Embryonic facial prominence (tissue), 1 donor: ENCODE measurements at regions not wholly inside any gene's neighbourhood (a gene's known extent, or its start where the extent isn't known, plus 50 kb on each side); places are given as distances from the start of the nearest gene placed in this dataset.
"Not testable (repeated sequence)": the region's sequence is repeated elsewhere in the genome, so short reads cannot be mapped to it uniquely, and the experiment has no call there.

Experiments
- DNase-seq: peaks from one replicate; pipeline ENCODE4 v3.0.0-alpha.2; 2016; ENCODE audit errors: extremely low spot score

DNA sequence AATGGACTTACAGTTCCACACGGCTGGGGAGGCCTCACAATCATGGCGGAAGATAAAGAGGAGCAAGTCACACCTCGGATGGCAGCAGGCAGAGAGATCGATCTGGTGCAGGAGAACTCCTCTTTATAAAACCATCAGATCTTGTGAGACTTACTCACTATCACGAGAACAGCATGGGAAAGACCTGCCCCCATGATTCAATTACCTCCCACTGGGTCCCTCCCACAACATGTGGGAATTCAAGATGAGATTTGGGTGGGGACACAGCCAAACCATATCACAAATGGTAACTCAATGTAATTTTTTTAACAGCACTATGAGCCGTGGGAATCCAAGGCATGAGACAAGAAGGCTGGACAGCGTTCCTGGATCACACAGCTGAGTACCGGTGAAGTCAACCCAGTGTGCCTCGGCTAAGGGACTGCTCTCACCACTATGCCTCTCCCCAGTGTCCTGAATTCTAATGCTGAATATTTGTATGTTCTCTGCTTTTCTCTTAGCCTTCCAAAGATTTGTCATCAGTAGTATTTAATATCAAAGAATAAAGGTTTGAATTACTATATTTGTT lies 84.3 kb downstream of the IRS2 start:
- DNase-seq = not testable (repeated sequence)

DNA sequence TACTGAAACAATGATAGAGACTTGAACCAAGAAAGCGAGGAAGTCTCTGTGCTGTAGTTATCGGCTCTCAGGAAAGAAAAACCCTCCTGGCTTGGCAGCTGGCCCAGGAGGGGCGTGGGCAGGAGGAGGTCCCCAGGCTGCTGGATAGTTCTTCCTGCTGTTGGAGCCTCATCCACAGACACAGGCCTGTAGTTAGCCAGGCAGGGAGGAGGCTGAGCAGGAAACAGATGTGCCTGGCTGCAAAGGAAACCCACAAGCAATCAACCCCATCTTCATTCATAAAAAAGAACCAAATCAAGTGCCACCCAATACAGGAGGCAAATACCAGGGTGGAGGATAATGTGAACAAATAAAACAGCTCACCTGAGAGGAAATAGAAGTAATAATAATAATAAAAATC lies 86.2 kb downstream of the IRS2 start:
- peak; percentile 59 for DNase-seq

DNA sequence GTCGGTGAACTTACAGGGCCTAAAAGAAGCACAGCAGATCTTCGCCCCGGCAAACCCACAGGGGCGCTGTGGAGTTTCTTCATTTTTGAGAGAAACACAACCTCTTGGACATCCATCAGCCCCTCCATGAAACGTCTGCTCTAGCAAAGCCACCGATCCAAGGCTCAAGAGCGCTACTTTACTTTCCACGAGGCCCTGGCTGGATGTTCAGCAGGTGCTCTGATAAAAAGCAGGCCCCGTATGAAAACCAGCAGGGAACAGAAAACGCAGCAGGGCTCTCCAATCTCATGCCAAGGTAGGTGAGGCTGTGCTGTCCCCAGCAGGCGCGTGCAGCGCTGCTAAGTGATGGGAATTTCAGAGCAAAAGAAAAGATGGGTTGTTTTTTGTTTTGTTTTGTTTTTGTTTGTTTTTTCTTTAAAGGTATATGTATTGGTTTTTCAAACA lies 86.7 kb downstream of the IRS2 start:
- DNase-seq = no peak

DNA sequence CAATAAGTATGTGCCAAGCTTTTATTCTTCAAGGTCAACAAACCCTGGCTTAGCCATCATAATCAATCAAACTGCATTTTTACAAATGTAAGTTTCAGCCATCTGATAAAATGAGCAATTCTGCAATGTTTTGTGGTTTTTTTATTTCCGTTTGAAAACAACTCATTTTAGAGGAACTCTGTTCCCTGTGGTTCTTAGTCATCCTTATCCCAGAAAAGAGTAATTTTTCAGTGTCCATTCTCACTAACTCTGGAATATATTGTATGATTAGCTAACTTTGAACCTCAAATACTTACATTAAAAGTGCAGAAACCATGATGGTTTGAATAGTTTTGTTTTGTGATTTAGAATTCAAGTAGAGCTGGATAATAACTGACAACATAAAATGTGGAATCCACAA lies 87.6 kb downstream of the IRS2 start:
- DNase-seq = no peak

DNA sequence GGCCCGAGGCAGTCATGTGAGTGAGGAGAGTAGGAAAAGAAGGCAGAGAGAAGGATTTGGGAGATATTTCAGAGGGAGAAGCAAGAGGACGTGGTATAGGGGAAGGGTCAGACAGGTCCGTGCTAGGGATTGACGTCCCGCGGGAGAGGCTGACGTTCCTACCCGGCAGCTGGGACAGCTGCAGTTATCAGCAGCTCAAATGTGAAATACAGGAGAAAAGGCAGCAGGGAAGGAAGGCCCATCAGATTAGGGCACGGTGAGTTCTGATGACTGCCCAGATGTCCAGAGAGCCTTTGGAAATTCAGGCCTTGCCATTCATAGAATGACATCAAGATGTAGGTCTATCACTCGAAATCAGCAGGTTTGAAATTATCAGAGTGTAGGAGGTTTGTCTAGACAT lies 88.4 kb downstream of the IRS2 start:
- DNase-seq = no peak

DNA sequence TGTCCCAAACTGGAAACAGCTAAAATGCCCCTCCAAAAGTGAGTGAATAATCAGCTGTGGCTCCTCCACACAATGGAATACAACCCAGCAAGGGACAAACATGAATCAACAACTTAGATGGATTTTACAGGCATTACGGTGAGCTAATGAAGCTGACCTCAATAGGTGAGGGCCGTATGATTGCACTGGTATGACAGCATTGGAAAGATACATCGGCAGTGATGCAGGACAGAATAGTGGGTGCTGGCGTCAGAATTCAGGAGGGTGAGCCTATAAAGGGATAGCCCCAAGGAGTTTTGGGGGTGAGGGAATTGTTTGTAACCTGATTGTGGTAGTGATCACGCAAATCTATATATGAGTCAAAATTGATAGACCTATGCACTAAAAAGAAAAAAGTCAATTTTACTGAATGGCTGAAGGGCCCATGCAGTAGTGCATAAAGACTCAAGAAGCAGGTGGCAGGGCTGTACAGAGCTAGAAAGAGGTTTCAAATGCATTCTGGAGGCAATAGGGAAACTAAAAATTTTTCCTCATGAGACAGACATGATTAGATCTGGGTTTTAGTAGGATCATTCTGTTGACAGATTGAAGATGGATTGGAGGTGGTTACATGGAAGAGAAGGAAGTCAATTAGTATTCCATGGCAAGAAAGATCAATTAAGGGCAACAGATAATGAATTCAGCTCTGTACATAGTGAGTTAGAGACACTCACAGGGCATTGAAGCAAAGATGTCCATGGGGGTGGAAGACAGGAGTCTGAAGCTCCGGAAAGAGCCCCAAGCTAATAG lies 90.8 kb downstream of the IRS2 start:
- DNase-seq = no peak

DNA sequence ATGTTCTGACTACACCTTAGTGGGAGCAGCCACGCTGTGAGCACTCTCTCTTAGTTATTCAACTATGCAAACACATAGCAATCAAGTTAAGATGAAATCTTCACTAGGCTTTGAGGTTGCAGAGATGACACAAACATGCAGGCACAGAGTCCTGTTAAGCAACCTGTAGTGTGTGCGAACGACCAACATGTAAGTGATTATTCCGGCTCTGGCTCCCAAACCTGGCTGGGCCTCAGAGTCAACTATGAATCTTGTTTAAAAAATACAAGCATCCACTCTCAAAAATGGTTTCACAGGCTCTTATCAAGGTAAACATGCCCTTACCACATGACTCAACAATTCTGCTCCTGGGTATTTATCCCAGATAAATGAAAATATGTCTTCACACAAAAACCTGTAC lies 91.4 kb downstream of the IRS2 start:
- no peak for DNase-seq

DNA sequence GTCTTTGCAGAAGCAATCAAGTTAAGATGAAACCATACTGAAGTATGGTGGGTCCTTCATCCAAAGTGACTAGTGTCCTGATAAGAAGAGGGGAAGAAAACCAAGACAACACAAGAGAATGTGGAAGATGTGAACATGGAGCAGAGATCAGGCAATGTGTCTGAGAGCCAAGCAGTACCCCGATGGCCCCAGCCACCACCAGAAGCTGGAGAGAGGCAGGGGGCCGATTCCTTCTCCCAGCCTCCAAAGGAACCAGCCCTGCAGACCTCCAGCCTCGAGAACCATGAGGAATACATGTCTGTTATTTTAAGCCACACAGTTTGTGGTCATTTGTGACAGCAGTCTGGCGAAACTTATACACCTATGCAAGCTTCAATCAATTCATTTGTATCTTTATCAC lies 93.2 kb downstream of the IRS2 start:
- DNase-seq = no peak

- DNase-seq = no peak
Observed at GRCh38 chr13:109691689-109692088, 94.7 kb downstream of the IRS2 start.

DNA sequence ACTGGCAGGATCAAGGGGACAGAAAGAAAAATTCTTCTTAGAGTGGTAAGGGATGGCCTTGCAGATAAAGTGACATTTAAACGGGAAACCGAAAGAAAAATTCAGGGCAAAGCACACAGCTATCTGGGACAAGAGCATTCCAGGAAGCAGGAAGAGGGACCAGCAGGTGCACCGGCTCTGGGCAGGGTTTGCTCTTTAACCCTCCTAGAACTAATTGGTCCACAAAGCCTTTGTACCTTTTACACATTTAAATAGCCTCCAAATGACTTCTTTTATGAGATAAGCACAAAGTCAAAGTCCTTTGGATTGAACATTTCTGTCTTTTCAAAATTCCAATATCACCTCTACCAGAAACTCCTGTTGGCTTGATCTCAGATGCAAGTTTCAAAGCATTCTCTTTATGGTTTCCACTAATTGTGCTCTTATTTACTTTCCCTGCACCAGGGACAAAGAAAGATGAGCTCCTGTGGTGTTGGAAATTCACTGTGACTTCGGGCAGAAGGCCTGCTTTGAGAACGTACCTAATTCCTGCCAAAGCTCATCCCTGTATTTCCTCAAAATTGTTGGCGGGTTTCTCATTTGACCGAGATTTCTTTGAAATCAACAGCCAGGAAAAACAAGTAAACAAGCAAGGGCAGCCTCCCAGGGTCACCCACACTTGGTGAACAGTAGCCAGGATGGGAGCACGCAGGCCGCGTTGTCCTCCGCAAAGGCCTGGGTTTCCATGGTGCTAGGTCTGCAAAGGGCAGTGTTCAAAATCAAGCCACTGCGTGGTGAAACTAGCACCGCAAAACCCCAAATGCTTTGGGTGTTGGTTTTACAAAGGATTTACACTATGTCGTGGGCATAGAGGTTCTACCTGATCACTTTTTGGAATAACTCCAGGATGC lies 98.6 kb downstream of the IRS2 start:
- DNase-seq = no peak

GRCh38 chr13:109685203-109685602 lies 101.2 kb downstream of the IRS2 start:
- no peak for DNase-seq

DNA sequence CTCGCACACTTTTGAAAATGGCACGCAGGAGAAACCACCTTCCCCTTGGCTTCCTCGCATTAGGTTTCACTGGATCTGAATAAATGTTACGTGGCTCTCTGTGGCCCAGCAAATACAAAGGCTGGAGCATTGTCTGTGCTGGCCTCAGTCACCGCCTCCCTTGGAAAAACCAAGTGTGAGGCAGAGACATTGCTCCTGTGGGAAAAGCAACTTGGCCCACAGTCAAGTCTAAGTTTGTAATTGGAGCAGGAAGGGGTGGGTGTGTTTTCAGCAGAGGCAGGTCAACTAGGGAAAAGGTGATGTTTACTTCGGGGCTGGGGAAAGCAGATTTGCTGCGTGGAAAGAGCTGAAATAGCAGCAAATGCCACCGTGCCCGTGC lies 101.6 kb downstream of the IRS2 start:
- DNase-seq = no peak

GRCh38 chr13:109684084-109684823 lies 102.1 kb downstream of the IRS2 start:
- no peak for DNase-seq

DNA sequence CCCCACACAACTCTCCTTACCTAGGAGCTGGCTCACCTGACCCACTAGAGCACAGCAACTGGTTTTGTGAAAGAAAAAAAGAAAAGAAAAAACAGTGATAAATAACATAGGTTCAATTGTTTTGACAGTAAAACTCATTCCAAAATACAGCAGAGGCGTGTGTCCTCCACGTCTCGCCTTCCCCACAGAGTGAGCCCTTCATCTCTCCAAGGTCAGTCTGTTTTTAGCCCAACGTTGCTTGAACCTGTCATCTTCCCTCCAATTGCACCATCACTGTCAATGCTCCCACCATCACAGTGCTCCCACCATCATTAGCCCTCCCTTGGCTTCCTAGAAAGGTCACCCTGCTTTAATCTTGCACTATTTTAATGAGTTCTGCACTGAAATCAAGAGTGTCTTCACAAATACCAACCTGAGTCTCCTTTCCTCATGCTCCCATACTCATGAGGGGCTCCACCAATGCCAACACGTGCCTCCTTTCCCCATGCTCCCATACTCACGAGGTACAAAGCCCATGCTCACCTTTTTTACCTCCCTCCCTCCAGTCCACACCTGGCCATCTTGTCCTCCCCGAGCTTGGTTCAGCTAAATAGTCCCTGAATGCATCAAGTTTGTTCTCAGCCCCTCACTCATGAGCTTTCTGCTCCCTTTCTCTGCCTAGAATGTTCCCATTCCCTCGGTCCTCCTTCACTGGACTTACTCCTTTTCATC lies 103.7 kb downstream of the IRS2 start:
- DNase-seq = no peak

- no peak for DNase-seq
Observed at GRCh38 chr13:109680930-109681329, 105.5 kb downstream of the IRS2 start.

DNA sequence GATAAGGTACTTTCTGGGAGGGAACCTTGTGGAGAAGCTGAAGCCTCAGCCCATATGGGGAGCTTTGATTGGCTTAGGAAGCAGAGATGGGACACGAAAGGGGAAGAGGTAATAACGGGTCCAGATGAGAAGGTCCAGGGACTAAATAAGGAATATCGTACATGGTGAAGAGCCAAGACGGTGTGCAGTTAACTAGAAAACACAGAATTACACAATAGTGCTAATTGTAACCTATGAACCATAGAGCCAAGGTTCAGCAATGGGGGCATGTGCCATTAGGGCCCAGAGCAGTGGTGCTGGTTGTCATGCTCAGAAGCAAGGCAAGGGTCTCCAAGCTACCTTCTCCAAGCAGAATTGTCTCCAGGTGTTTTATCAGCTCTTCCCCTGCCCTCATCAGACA lies 106.1 kb downstream of the IRS2 start:
- no peak for DNase-seq

- no peak for DNase-seq
Observed at GRCh38 chr13:109678459-109678858, 107.9 kb downstream of the IRS2 start.

- no peak for DNase-seq
Observed at GRCh38 chr13:109677206-109677605, 109.2 kb downstream of the IRS2 start.

GRCh38 chr13:109673477-109673876 lies 112.9 kb downstream of the IRS2 start:
- no peak for DNase-seq

GRCh38 chr13:109672545-109672944 lies 113.8 kb downstream of the IRS2 start:
- no peak for DNase-seq

DNA sequence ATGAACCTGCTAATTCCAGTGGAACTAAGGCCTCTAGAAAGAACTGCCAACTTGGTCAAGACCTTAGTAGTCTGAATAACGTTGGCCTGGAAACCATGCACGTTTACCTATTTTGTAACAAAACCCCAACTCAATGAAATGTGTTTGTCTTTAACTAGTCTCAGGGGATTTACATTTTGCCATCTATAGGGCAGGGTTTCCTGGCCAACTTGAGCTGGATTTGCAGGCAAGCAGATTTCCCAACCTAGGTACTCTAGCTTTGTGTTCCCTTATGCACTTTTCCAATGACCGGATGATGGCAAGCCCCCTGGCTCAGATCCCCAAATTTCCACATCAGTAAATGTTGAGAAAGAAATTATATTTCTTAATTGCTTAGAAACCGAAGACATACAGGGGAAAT lies 114.5 kb downstream of the IRS2 start:
- no peak for DNase-seq
